Left ventricle myocardium inferior (tissue), 1 donor: ENCODE measurements at regions not wholly inside any gene's neighbourhood (a gene's known extent, or its start where the extent isn't known, plus 50 kb on each side); places are given as distances from the start of the nearest gene placed in this dataset.

ENCODE experiments used
- DNase-seq: peaks from one replicate; pipeline ENCODE4 v3.0.0-alpha.2; 2020
- H3K27ac ChIP-seq: fragments of 200-600 bp; replicated peaks from 2 replicates; pipeline ENCODE4 v1.8.0; 2021
- H3K27me3 ChIP-seq: fragments of 200-600 bp; 2 replicates; pipeline ENCODE4 v1.8.0; 2021; ENCODE audit warnings: low read depth
- H3K36me3 ChIP-seq: fragments of 200-600 bp; 2 replicates; pipeline ENCODE4 v1.8.0; 2021
- H3K4me1 ChIP-seq: fragments of 200-600 bp; 2 replicates; pipeline ENCODE4 v1.8.0; 2021
- H3K4me3 ChIP-seq: fragments of 200-600 bp; 2 replicates; pipeline ENCODE4 v1.8.0; 2021; ENCODE audit warnings: mild to moderate bottlenecking, moderate library complexity
- H3K9me3 ChIP-seq: fragments of 200-600 bp; replicated peaks from 2 replicates; pipeline ENCODE4 v1.8.0; 2021
- intact Hi-C: fragments of 100-400 bp; cut with micrococcal nuclease; formaldehyde crosslinking; loops from one replicate; pipeline ENCODE4 v1.11.0; 2022
- TF ChIP-seq, protein P1 (sequence below): fragments of 200-600 bp; IDR thresholded peaks from 2 replicates; pipeline ENCODE4 v1.8.0; 2021; ENCODE audit warnings: antibody characterized with exemption, mild to moderate bottlenecking, borderline replicate concordance
- donor health status: DM: no; HTN: yes; CAD: no; lungs with severe emphysema.

DNA sequence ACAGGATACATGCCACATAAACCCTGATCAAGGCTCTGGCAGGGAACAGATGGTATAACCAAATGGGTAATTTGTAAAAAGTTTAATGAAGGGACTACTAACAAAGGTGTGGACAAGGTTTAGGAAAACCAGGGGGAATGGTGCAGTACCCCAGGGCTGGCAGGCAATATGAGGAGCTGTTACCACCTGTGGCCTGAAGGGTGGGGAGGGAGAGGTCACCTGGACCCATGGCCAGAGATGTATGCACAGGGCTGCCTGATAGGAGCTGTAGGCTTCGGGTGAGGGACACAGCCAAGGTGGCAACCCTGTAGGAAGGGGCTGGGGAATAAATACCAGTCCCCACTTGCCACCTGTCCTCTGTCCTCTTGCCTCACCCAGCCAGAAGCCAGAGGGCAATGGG is 51.4 kb upstream of the ID3 start:
- Histone ChIP-seq H3K27me3 (no peaks in the 10 kb centered on the region), H3K9me3 (no peaks in the 10 kb centered on the region), H3K4me1 (no peaks in the 10 kb centered on the region), H3K36me3 (no peaks in the 10 kb centered on the region), H3K27ac (no peak overlapping the region), H3K4me3 (no peak overlapping the region)
- no peak for DNase-seq
- intact Hi-C loops: no loop called here
- TF ChIP-seq, protein P1, sequence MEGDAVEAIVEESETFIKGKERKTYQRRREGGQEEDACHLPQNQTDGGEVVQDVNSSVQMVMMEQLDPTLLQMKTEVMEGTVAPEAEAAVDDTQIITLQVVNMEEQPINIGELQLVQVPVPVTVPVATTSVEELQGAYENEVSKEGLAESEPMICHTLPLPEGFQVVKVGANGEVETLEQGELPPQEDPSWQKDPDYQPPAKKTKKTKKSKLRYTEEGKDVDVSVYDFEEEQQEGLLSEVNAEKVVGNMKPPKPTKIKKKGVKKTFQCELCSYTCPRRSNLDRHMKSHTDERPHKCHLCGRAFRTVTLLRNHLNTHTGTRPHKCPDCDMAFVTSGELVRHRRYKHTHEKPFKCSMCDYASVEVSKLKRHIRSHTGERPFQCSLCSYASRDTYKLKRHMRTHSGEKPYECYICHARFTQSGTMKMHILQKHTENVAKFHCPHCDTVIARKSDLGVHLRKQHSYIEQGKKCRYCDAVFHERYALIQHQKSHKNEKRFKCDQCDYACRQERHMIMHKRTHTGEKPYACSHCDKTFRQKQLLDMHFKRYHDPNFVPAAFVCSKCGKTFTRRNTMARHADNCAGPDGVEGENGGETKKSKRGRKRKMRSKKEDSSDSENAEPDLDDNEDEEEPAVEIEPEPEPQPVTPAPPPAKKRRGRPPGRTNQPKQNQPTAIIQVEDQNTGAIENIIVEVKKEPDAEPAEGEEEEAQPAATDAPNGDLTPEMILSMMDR: no peak

DNA sequence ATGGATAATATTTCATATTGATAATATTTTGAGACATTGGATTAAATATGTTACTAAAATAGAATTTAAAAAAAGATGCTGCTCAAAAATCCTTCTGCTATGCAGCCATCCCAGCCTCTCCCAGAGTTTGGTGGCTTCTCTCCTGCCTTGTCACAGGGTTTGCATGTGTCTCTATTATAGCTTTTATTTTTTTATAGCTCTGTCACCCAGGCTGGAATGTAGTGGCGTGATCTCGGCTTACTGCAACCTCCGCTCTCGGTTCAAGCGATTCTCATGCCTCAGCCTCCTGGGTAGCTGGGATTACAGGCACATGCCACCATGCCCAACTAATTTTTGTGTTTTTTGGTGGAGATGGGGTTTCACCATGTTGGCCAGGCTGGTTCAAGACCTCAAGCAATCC is 50.7 kb upstream of the ID3 start:
- intact Hi-C loops: no loop called here
- no peak for DNase-seq
- TF ChIP-seq, protein P1: no peak
- H3K27me3 ChIP-seq: no peaks in the 10 kb centered on the region
- no peak overlapping the region for H3K27ac ChIP-seq
- H3K4me3 ChIP-seq: no peak overlapping the region
- H3K36me3 ChIP-seq: no peaks in the 10 kb centered on the region
- no peaks in the 10 kb centered on the region for H3K4me1 ChIP-seq
- no peaks in the 10 kb centered on the region for H3K9me3 ChIP-seq
